Stomach (tissue), 4 donors: ENCODE measurements at regions not wholly inside any gene's neighbourhood (a gene's known extent, or its start where the extent isn't known, plus 50 kb on each side); places are given as distances from the start of the nearest gene placed in this dataset.

Source experiments
- CTCF ChIP-seq, 7 experiments: fragments of 450-650 bp in 4 of 7; fragments of 200-600 bp in 3 of 7; sonication (generic) in 3 of 7; IDR thresholded peaks; one replicate each; pipeline ENCODE4 v1.5.1; 2016 to 2019; ENCODE audit warnings: antibody characterized with exemption in 7 of 7, control low read depth in 2 of 7, mild to moderate bottlenecking in 1 of 7
- EP300 ChIP-seq: sonication (generic); formaldehyde crosslinking; IDR thresholded peaks from one replicate; pipeline ENCODE4 v1.6.1; 2017; ENCODE audit warnings: antibody characterized with exemption
- POLR2A ChIP-seq, 4 donors: fragments of 450-650 bp; IDR thresholded peaks; one replicate each; pipeline ENCODE4 v1.6.1; 2016; ENCODE audit warnings: antibody characterized with exemption in 4 of 4, control low read depth in 2 of 4, mild to moderate bottlenecking in 1 of 4, moderate library complexity in 1 of 4
- POLR2AphosphoS5 ChIP-seq, 3 donors: sonication (generic); formaldehyde crosslinking; IDR thresholded peaks; one replicate each; pipeline ENCODE4 v1.6.1; 2016; ENCODE audit warnings: antibody characterized with exemption in 3 of 3

- no peak for TF ChIP-seq CTCF (IDR thresholded peaks at IDR 0.05)
- TF ChIP-seq POLR2AphosphoS5 (IDR thresholded peaks at IDR 0.05) = no peak
- no peak for TF ChIP-seq POLR2A (IDR thresholded peaks at IDR 0.05)
- TF ChIP-seq EP300 = no peak
Observed at GRCh38 chr4:130705023-130705422, 1609.1 kb downstream of the C4orf33 start.
